ENCODE measurements at regions not wholly inside any gene's neighbourhood (a gene's known extent, or its start where the extent isn't known, plus 50 kb on each side); places are given as distances from the start of the nearest gene placed in this dataset.
"Not testable (repeated sequence)": the region's sequence is repeated elsewhere in the genome, so short reads cannot be mapped to it uniquely, and the experiment has no call there.

- DNase-seq, result not testable (repeated sequence)
Measured at GRCh38 chr12:131214936-131215335, 261.2 kb downstream of the ADGRD1 start.

DNA sequence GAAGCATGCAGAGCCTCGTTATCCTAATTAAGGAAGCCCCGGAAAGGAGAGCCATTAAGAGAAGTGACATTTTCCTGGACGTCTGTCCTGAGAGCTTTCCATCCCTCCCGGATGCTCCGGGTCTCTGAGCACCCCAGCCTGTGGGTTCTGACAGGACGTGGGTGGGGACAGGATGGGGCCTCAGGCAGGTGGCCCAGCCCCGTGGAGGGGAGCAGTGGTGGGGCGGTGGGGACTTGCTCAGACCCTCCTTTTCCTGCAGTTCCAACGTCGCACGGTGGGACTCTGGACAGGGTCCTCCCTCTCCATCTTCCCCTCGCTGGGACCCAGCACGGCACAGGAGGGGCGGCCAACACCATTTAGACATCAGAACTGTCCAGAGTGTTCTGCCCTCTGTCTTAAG is 262.9 kb downstream of the ADGRD1 start:
- DNase-seq, result not testable (repeated sequence)

- no peak for DNase-seq
Measured at GRCh38 chr12:131217024-131217586, 263.4 kb downstream of the ADGRD1 start.

DNA sequence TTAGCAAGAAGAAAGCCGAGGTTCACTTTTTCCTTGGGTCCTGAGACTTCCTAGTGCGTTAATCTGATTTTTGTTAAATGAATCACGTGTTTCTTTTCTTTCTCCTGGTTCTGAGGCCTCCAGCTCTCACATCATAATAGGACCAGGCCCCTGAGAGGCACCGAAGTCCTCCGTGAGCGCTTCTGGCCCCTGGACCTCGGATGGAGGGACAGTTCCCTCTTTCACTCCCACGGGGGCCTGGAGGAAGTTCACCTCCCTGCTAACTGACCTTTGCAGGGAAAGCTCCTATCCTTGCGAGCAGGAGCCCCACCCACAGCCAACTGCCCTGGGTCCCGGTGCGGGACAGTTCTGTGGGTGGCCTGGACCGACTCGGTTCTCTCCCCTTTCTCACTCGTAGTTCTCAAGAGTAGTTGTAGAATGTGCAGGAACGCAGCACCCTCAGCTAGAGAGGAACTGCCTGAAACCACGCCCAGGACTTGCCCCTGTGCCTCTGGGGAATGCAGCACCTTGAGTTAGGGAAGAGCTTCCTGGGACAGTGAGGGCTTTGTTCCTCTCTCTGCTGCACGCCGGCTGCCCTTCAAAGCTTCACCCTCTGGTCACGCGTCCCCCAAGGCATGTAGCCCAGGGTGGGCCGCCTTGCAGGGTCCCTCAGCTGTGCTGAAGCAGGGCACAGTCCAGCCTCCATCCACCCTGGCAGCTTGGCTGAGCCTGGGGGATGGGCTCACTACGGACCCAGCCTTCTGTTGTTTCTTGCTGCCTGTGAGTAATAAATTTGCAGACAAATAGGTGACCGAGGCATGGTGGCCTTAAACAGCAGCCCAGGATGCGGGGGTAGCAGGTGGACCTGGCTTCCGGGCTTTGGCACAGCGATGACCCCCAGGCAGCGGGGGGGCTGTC is 264.6 kb downstream of the ADGRD1 start:
- DNase-seq, result no peak

- no peak for DNase-seq
Measured at GRCh38 chr12:131218923-131219669, 265.4 kb downstream of the ADGRD1 start.

GRCh38 chr12:131219670-131220330 is 266.1 kb downstream of the ADGRD1 start:
- no peak for DNase-seq

DNA sequence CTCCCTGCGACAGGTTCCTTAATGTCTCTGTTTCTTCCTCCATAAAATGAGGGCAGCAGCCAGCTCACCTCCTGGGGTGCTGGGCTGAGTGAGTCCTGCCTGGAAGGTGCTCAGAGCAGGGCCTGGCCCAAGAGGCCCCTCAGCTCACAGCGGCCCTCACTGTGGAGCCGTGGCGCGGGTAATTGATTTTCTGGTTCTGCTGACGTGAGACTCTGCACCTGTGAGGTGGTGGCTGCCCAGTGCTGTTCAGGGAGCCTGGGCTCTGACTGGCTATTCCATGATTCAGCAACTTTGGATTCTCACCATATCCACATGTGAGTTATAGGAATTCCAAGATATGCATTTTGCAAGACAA is 266.6 kb downstream of the ADGRD1 start:
- DNase-seq, result no peak

DNA sequence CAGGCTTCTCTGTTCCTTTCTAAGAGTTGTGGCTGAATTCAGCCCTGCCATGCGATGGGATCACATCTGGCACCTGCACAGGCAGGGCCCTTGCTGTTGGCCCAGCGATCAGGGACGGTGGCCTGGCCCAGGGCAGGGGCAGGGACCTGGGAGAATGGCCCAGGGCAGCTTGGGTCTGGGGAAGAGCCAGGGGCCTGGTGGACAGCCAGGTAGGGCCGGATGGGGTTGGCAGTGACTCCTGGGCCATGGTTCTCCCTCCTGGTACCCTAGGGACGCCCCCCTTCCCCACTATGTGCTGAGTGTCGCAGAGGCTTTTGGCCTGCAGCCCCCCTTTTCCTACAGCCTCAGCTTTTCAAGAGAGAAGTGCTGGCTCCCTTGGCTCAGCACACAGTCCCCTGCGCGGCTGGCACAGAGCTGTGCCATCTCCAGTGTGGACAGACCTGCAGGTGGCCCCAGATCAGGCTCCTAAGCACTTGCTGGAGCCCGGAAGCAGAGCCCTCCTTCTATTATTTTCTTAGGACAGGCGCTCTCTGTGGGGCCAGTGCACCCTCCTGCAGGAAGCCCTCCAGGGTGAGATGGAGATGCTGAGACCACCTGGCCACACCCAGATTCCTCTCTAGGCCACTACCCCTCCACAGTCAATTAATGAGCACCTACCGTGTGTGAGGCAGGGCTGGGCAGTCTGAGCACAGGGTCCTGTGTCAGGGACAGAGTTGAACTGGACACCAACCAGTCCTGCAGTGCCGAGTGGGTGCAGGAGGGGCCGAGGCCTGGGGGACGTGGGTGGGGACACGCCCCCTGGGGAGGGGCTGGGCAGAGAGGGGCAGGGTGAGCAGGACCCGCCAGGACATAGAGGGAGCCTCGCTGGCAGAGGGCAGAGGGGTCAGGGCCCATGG is 267.6 kb downstream of the ADGRD1 start:
- DNase-seq, result no peak

DNA sequence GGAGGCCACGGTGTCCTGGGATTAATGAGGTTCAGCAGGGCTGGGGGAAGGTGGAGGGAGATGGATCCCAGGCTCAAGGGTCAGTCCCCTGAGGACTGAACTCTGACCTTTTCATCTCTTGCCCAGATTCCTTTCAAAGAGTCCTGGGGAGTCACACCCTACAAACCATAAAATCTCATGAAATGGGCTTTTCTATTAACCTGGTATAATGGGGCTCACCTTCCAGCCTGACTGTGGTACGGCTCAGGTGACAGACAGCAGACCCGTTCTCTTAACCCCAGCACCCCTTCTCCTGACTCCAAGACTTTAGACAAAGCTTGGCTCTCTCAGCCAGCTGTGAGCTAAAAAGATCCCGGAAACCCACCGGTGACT is 268.2 kb downstream of the ADGRD1 start:
- DNase-seq, result no peak

DNA sequence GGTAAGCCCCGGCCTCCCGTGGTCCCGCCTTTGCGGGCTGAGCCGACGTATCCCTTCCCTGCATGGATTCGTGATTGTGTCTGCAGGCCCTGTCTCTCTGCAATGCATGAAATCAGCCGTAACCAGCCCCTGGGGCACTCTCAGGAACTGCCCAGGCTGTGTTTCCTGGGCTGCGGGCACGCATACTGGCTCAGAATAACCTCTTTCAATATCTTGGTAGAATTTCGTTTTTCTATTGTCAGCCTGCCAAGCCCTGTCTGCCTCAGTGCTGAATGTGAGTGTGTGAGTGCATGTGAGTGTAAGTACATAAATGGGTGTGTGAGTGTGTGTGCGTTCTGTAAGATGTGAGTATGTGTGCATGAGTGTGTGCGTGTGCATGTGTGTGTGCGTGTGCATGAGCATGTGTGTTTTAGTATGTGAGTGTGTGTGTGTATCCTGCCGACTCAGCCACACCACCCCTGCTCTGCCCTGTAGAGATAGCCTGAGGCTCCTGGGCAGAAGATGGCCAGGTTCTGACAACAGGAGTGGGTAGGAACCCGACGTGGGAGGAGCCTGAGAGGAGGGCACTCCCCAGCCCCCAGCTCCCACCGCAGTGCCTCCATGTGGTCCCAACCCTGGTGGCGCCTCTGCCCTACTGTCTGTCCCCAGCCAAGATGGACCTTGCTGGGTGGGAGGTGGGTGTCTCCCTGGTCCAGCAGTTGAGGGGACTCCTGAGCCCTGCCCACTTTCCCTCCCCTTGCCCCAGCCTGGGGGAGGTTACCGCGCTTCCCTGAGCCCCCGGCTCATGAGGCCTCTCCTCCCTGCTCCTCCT is 268.8 kb downstream of the ADGRD1 start:
- no peak for DNase-seq

- no peak for DNase-seq
Measured at GRCh38 chr12:131223171-131223761, 269.6 kb downstream of the ADGRD1 start.

DNA sequence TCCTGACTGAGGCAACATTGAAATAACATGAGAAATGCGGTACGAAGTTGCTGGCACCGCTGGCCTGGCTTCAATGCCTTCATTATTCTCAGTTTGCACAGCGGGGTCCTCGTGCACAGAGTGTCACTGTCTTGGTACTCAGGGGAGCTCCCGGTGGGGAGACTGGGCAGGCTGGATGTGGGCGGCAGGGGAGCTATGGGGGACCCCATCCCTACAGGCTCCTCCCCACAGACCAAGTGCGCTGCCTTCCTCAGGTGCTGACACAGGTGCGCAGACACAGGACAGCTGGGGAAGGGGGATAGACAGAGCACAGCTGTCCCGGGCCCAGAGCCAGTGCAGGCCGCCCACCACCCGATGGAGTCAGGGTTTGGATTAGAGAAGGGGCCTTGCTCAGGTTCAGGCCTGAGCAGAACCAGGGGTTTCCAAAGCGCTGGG is 270.1 kb downstream of the ADGRD1 start:
- no peak for DNase-seq

GRCh38 chr12:131224226-131225065 is 270.7 kb downstream of the ADGRD1 start:
- DNase-seq, result not testable (repeated sequence)

- DNase-seq, result not testable (repeated sequence)
Measured at GRCh38 chr12:131225066-131225380, 271.3 kb downstream of the ADGRD1 start.

DNA sequence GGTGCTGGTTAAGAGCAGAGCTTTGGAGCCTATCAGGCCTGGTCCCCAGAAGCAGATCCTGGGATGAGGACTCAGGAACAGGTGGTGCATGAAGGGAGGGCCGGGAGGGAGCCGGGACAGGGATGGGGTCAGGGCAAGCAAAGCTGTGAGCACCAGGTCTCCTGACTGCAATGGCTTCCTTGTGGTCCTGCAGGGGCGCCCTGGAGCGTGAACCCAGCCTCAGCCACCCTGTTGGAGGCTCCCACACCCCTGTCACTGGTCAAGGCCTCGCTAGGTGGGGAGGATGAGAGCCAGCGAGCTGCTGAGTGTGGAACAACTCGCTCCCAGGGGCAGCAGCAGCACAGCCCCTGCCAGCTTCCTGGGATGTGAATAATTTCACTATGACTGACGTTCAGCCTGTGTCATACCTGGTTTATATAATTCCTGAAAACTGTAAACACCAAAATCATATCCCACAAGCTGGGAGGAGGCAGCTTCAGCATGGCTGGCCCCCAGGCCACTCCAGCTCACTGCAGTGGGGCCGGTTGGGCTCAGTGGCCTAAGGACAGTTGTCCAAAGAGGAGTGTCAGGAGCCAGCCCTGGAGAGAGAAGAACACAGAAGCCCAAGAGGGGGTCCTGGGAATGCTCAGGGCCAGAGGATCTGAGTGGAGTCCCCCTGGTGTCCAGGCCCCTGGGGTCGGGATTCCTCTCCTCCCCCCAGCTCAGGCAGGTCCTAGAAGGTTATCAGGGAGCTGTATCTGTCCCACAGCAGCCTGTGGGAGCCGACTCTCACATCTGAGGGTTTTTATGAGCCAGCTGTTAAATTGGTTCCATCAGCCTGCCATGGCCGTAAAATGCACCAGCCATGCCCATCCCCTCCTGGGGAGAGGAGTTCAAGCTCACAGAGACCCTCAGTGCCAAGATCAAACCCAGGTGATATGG is 272.9 kb downstream of the ADGRD1 start:
- no peak for DNase-seq

GRCh38 chr12:131227641-131228040 is 273.9 kb downstream of the ADGRD1 start:
- DNase-seq, result not testable (repeated sequence)

GRCh38 chr12:131229079-131229425 is 275.3 kb downstream of the ADGRD1 start:
- DNase-seq, result not testable (repeated sequence)

DNA sequence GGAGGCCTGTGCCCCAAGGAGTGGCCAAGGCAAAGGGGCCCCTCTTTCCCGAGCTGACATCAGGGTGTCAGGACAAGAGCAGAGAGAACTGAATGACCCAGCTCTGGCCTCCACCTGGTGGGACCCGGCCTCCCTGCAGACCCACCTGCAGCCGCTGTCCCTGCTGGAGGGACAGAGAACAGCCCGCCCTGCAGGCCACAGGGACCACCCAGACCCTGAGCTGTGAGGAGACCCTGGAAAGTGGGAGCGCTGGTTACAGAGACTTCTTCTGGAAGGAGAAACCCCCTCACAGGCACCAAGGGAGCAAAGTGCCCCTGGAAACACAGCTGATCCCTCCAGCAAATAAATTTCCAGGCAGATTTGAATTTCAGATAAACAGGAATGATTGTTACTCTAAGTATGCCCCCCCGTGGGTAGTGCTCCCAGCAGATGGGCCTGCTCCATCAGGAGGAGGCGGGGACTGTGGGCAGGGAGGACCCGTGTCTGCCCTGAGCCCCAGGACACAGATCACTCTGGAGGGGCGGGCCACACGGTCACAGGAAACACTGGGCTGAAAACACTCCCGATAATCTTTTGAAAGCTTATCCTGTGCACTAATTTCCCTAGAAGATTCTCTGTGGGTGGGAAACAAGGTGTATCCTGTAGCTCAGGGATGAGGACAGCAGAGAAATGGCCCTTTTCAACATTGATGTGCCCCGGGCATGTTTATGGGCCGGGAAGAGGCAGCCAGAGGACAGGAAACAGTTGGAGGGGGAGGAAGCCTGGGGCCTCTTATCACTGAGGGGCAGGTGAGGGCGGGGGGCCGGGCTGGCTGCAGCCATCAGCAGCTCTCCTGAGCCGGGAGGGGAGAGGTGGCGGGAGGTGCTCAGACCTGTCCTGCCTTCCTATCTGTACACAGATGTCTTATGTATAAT is 276.0 kb downstream of the ADGRD1 start:
- no peak for DNase-seq

Measured in 8988T (cell line).